ENCODE measurements at regions not wholly inside any gene's neighbourhood (a gene's known extent, or its start where the extent isn't known, plus 50 kb on each side); places are given as distances from the start of the nearest gene placed in this dataset.

DNA sequence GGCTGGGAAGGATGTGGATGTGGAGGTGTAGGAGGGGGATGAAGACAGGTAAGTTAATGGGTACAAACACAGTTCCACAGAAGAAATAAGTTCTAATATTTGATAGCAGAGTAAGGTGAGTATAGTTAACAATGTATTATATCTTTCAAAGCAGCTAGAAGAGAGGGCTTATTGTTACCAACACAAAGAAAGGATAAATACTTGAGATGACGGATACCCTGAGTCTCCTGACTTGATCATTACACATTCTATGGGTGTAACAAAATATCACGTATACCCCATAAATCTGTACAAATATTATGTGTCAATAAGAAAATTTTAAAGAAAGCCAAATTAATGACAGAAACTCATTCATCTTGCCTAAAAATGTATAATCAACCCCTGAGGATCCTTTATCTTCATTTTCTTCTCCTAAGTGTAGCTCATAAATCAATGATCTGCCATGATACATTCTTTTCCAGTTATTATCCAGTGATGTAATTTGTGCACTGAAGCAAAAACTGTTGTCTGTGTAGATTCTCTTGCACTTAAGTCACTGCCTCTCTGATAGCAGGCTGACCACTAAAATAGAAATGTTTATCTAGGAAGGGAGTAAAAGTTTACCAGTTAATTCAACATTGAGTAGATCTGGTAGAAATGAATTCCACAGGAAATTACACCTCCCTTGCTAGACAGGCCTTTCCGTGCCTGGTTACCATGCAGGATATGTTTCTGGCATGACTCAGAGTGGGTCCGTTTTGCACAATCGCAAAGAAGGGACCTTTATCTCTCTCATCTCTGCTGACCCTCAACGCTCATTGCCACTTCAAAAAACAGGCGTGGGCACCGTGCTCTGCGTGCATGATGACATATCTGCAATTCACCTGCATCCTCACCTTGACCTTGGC lies 249.7 kb upstream of the NCKAP5 start:
- DNase-seq, result no peak

DNA sequence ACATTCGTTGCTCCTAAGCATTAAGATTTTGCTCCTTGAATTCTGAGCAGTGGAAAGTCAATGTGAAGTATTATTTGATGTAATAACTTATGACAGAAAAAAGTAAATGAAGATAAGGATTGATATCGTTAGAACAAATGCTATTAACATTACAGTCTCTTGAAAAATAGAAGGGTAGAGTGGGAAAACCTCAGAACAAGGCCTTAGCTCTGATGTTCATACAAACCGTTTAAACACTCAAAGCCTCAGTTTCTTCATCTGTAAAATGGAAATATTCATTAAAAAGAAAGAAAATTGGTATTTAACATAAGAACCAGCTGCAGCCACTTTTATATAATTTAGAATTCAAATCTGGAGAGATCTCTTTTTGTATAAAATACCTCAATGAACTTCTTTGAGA lies 250.4 kb upstream of the NCKAP5 start:
- DNase-seq, result no peak

- no peak for DNase-seq
These were observed 251.6 kb upstream of the NCKAP5 start for GRCh38 chr2:133819906-133820305.

DNA sequence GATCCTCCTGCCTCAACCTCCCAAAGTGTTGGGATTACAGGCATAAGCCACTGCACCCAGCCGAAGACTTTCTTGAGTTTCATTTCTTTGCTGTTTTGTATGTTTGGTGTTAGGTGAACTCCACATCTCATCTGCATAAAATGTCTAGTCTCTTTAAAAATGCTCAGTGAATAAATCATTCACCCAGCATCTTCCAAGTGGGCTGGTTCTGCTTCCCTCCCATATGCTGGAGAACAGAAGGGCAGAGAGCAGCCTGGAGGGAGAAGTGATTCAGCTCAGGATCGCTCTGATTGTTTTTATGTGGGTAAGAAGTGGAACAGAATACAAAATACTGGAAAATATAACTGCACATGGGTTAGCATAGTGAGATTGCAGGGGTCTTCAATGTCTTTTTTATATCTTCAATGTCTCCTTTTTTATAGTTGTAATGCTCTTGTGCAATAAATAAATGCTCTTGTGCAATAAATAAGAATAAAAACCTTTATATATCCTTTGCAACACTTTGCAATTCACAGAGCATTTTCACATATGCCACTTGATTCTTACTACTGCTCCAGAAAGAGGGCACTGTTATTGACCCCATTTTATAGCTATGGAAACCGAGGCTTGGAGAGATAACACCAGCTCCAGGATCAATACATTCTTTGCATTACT lies 253.0 kb upstream of the NCKAP5 start:
- DNase-seq, result no peak

GRCh38 chr2:133822517-133823225 lies 254.4 kb upstream of the NCKAP5 start:
- no peak for DNase-seq

DNA sequence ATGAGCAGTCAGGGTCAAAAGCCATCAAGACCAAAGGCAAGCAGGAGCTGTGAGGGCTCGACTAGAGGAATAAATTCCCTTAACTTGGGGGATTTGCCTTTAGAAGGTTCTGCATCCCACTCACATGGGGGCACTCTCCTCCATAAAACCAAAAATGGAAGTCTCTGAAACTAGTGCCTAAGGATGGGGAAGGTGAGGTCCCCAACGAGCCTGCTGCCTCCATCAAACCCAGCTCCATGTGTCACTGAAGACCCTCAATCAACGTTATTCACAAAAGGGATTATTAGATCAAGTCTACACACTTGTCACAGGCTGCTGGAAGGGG lies 254.9 kb upstream of the NCKAP5 start:
- DNase-seq, result no peak

- DNase-seq, result no peak
These were observed 256.6 kb upstream of the NCKAP5 start for GRCh38 chr2:133824869-133825268.

GRCh38 chr2:133825778-133826177 lies 257.5 kb upstream of the NCKAP5 start:
- no peak for DNase-seq

GRCh38 chr2:133828913-133829312 lies 260.6 kb upstream of the NCKAP5 start:
- DNase-seq, result no peak

- no peak for DNase-seq
These were observed 261.3 kb upstream of the NCKAP5 start for GRCh38 chr2:133829450-133830020.

- no peak for DNase-seq
These were observed 265.5 kb upstream of the NCKAP5 start for GRCh38 chr2:133833746-133834145.

DNA sequence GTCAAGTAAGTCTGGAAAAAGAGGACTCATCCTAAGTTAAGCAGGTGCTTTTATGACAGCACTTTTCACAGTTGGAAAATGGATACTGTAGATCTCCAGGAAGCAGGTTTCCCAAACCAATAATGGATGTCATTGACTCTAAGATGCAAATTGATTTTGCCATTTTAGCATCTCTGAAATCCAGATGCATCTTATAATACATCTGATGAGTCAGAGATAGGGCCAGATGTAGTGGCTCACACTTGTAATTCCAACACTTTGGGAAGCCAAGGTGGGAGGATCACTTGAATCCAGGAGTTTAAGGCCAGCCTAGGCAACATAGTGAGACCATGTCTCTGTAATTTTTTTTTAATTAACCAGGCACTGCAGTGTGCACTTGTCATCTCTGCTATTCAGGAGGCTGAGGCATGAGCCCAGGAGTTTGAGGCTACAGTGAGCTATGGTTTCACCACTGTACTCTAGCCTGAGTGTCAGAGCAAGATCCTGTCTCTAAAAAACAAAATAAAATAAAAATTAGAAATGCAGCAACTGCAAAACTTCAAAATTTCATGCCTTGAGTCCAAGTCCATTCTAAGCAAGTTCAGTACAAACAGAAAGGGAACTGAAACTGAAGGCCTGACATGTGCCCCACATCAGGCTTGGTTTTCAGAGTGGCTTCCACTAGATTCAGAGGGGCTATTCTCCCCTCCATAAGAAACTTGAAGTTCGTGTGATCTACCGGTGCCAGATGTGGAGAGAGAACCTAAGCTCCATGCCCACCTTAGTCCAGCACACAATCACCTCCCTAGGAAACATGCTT lies 267.8 kb upstream of the NCKAP5 start:
- no peak for DNase-seq

DNA sequence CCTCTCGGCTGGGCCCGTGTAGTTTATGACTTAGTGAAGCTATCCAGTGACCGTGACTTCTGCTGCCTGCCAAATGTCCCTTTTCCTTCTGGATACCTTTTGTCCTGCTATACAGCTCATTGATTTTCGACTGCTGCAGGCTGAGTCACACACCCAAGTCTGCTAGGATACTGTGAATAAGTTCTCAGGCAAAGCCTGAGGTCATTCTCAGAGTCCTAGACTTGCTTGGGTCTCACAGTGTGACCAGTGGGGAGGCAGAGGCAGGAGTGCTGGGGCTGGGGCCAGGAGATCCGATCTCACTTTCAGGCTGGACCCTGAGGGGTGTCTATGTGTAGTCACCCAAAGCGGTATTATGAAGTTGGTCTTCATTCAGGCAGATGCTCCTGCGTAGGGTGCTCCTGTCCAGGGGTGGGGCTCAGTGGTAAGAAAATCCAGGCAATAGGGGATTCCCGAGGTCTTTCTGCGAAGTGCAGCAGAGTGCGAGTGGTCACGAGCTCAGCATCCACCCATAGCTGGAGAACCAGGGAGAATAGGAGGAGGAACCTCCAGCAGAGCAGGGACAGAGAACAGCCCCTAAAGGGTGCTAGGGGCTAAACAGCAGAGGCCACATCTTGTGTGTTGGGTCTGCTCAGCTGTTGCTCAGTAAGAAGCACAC lies 268.6 kb upstream of the NCKAP5 start:
- DNase-seq, result no peak

- no peak for DNase-seq
These were observed 269.3 kb upstream of the NCKAP5 start for GRCh38 chr2:133837441-133838094.

DNA sequence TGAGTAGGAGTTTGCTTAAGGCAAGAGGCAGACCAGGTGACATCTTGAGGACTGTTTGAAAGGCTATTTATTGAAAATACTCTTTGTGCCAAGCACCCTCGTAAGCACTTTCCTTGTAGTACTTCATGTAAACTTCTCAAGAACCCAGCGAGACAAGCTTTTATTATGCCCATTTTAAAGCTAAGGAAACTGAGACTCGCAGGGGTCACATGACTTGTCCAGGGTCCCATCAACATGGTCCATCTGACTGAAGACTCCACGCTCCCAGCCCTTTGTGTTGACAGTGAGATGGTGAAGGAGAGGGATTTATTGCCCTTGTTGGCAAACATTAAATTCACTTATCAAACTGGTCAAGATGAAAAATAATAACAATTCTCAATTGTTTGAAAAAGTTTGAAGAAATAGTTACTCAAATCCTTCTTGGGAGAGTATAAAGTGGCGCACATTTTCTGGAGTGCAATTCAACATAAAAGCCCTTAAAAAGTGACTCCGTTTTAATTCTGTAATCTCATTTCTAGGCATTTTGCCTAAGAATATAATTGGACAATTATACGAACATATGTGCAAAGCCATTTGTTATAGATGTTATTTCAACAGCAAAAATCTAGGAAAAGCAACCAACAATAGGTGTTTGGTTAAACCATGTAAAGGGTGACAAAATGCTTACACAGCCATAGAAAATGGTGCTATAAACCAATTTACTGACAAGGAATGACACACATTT lies 270.5 kb upstream of the NCKAP5 start:
- DNase-seq, result no peak

DNA sequence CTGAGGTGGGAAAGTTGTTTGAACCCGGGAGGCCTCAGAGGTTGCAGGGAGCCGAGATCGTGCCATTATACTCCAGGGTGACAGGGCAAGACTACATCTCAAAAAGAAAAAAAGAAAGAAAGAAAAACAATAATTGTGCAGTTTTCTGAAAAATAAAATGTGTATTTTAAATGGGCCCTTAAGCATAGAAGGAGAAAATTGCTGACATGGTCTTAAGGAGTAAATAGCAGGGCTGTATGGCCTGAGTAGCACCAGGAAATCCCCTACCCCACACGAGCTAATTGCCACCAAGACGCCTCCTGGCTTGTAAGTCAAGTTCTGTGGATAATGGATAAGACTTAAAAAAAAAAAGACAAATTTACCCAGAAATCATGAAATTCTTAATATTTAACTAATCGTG lies 271.4 kb upstream of the NCKAP5 start:
- DNase-seq, result no peak

GRCh38 chr2:133840761-133841160 lies 272.5 kb upstream of the NCKAP5 start:
- no peak for DNase-seq

DNA sequence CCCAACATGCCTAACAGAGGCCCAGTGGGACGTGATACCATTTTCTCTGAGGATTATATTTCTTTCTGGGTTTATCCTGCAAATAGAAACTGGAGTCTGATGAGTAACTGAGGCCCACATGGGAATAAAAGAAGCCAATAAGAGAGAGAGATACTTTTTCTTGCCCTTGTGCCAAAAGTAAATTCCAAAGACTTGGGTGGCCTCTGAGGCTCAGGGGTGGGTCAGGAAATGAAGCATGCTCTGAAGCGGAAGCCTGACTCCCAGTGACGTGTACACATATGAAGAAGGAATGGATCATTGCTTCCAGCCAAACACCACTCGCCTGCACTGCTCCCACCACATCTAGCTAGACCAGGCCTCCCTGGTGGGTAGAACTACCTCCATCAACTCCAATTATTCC lies 273.6 kb upstream of the NCKAP5 start:
- no peak for DNase-seq

- no peak for DNase-seq
These were observed 274.2 kb upstream of the NCKAP5 start for GRCh38 chr2:133842446-133842845.

GRCh38 chr2:133843091-133843490 lies 274.8 kb upstream of the NCKAP5 start:
- no peak for DNase-seq

- no peak for DNase-seq
These were observed 275.3 kb upstream of the NCKAP5 start for GRCh38 chr2:133843551-133843950.
